Dendritic cell treated with granulocyte-macrophage colony-stimulating factor and Interleukin-4, amounts not matched to agents 40 ng/mL and 50 ng/mL, for 4 days (primary cell): ENCODE measurements at regions not wholly inside any gene's neighbourhood (a gene's known extent, or its start where the extent isn't known, plus 50 kb on each side); places are given as distances from the start of the nearest gene placed in this dataset.

ENCODE experiments used
- H3K27ac Mint-ChIP-seq: one replicate; pipeline ENCODE4 v1.8.0; 2022; ENCODE audit warnings: mild to moderate bottlenecking, mixed read lengths
- H3K27me3 Mint-ChIP-seq: one replicate; pipeline ENCODE4 v1.8.0; 2022; ENCODE audit warnings: mild to moderate bottlenecking, mixed read lengths
- H3K36me3 Mint-ChIP-seq: one replicate; pipeline ENCODE4 v1.8.0; 2022; ENCODE audit warnings: low read depth, mixed read lengths
- H3K4me1 Mint-ChIP-seq: one replicate; pipeline ENCODE4 v1.8.0; 2022; ENCODE audit warnings: low read depth, mixed read lengths
- H3K4me3 Mint-ChIP-seq: one replicate; pipeline ENCODE4 v1.8.0; 2022; ENCODE audit warnings: mild to moderate bottlenecking, moderate library complexity, mixed read lengths
- H3K9me3 Mint-ChIP-seq: one replicate; pipeline ENCODE4 v1.8.0; 2022; ENCODE audit warnings: mixed read lengths
- intact Hi-C: fragments of 100-400 bp; cut with micrococcal nuclease; formaldehyde crosslinking; loops from one replicate; pipeline ENCODE4 v1.15.0; 2022

GRCh38 chr15:63434576-63435186, 53.0 kb upstream of the CA12 start:
- H3K9me3 Mint-ChIP-seq: no peaks in the 10 kb centered on the region
- no peak overlapping the region for H3K4me3 Mint-ChIP-seq
- peak overlapping the region; percentile 14 for H3K27ac Mint-ChIP-seq
- peaks cover 22% of the 10 kb centered on the region for H3K4me1 Mint-ChIP-seq
- H3K36me3 Mint-ChIP-seq: no peaks in the 10 kb centered on the region
- H3K27me3 Mint-ChIP-seq: peaks cover 1% of the 10 kb centered on the region
- intact Hi-C loops: no loop called here

DNA sequence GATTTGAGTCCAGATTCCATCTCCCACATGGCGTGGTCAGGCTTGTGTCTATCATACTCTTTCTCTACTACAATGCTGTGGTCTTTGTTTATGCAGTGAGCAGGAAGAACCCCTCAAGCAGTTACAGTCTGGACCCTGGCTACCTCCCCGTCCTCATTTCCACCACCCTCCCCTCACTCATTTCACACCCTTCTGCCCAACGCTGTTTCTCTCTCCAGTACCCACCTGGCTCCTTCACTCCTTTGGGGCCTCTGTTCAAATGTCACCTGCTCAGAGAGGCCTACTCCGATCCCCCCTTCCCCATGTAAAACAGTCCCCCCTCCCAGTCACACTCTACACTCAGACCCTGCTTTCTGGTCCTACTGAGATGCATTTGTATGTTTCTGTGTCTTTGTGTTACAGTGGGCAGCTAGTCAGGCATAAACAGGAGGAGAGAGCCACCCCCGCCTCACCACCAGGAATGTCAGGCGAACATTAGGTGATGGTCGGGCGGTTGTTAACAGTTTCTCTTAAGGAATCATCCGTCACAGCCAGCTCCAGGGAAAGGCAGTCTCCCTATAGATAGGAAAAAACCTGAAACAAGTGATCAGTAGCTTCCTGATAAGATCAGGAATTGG, 53.7 kb upstream of the CA12 start:
- Mint-ChIP-seq H3K36me3 (no peaks in the 10 kb centered on the region), H3K4me1 (peaks cover 22% of the 10 kb centered on the region), H3K27ac (peak overlapping the region; percentile 14), H3K4me3 (no peak overlapping the region), H3K9me3 (no peaks in the 10 kb centered on the region), H3K27me3 (peaks cover 1% of the 10 kb centered on the region)
- intact Hi-C loops: no loop called here

- no peaks in the 10 kb centered on the region for H3K36me3 Mint-ChIP-seq
- no peaks in the 10 kb centered on the region for H3K9me3 Mint-ChIP-seq
- peak overlapping the region; percentile 76 for H3K27ac Mint-ChIP-seq
- intact Hi-C loops: no loop called here
- H3K4me1 Mint-ChIP-seq: peaks cover 22% of the 10 kb centered on the region
- no peak overlapping the region for H3K4me3 Mint-ChIP-seq
- H3K27me3 Mint-ChIP-seq: peaks cover 1% of the 10 kb centered on the region
Observed at GRCh38 chr15:63436341-63436740, 54.7 kb upstream of the CA12 start.

GRCh38 chr15:63436872-63437375, 55.3 kb upstream of the CA12 start:
- Mint-ChIP-seq H3K4me1 (peaks cover 22% of the 10 kb centered on the region), H3K36me3 (no peaks in the 10 kb centered on the region), H3K4me3 (no peak overlapping the region), H3K9me3 (no peaks in the 10 kb centered on the region), H3K27me3 (no peaks in the 10 kb centered on the region), H3K27ac (peak overlapping the region; percentile 76)
- intact Hi-C loops: no loop called here

DNA sequence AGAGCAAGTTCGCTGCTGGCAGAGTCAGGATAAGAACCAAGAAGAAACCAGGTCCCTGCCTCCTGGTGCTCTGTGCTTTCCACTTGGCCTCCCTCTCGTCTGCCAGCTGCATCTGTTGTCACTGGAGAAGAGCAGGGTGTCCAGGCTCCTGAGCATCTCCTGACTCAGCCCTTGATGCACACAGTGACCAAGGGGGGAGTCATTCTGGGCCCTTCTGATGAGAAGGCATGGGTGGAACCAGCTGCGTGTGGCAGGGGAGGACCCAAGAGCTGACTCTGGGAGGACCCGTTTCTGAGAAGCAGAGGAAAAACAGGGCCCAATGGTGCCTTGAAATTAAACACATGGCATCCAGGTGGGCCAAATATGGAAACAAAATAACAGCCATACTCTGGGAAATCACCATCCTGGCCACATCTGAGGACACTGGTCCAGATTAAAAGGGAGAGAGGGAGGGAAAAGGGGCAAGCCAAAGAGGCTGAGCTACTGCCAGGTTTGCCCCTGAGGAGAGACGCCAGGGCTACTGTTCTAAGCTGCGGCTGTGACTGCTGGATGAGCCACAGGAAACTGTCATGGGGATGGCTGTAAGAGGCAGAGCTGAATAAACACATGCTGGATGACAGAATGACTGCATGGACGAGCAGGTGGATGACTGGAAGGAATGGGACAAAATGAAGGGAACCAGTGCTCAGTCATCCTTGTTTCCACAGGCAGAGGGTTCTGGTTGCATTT, 58.1 kb upstream of the CA12 start:
- intact Hi-C loops: no loop called here
- Mint-ChIP-seq H3K4me3 (no peak overlapping the region), H3K4me1 (peaks cover 27% of the 10 kb centered on the region), H3K9me3 (no peaks in the 10 kb centered on the region), H3K27me3 (no peaks in the 10 kb centered on the region), H3K36me3 (no peaks in the 10 kb centered on the region), H3K27ac (no peak overlapping the region)

DNA sequence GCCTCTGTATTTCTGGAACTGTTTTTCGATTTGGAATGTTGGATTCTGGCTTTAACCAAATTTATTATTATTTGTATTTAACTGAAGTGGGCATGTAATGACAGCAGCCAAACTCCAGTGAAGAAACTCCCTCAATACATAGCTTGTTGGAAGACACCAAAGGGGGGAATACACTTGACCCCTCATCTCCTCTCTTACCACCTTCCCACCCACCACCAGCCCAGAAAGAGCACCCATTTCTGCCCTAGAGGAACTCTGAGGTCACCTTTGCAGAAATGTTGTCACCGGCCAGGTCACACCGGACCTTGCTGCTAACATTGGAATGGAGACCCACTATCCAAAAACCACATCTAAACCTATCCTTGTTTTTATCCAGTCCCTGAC, 58.6 kb upstream of the CA12 start:
- H3K27me3 Mint-ChIP-seq: no peaks in the 10 kb centered on the region
- H3K9me3 Mint-ChIP-seq: no peaks in the 10 kb centered on the region
- intact Hi-C loops: no loop called here
- no peak overlapping the region for H3K27ac Mint-ChIP-seq
- no peak overlapping the region for H3K4me3 Mint-ChIP-seq
- peaks cover 27% of the 10 kb centered on the region for H3K4me1 Mint-ChIP-seq
- no peaks in the 10 kb centered on the region for H3K36me3 Mint-ChIP-seq

DNA sequence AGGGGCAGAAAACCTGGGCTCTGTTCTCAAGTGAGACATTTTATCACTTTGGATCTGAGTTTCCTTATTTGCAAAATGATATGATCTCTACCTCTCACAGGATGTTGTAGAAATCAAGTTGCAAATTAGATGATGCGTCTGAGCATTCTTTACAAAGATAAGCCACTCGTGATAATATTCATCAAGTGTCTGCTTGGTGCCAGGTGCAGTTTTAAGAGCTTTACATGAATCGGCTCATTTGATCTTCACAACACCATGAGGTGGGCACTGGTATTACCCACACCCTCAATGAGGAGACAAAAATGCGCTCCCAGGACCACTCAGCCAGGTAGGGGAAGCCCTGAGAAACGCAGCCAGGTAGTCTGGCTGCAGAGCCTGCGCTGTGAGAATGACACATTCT, 59.1 kb upstream of the CA12 start:
- intact Hi-C loops: no loop called here
- H3K4me1 Mint-ChIP-seq: peaks cover 26% of the 10 kb centered on the region
- H3K27ac Mint-ChIP-seq: no peak overlapping the region
- no peaks in the 10 kb centered on the region for H3K9me3 Mint-ChIP-seq
- no peaks in the 10 kb centered on the region for H3K36me3 Mint-ChIP-seq
- H3K27me3 Mint-ChIP-seq: no peaks in the 10 kb centered on the region
- H3K4me3 Mint-ChIP-seq: no peak overlapping the region

DNA sequence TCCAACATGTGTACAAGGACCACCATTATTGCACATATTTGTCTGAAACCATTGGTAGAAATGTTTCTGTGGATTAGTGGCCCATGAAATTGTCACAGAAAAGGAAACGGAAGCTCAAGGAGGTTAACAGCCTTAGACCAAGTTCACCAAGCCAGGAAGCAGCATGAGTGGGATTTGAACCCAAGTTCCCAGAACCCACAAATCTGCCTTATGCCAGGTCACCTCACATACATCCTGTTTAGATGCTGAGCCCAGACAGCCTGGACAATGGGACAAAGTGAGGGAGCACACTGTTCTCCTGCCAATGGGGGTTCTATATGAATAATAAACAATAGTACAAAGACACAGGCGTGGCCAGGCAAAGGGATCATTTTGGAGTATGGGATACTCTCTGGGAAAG, 59.6 kb upstream of the CA12 start:
- H3K27ac Mint-ChIP-seq: no peak overlapping the region
- H3K4me1 Mint-ChIP-seq: peaks cover 21% of the 10 kb centered on the region
- intact Hi-C loops: no loop called here
- H3K4me3 Mint-ChIP-seq: no peak overlapping the region
- no peaks in the 10 kb centered on the region for H3K36me3 Mint-ChIP-seq
- H3K27me3 Mint-ChIP-seq: no peaks in the 10 kb centered on the region
- no peaks in the 10 kb centered on the region for H3K9me3 Mint-ChIP-seq

GRCh38 chr15:63442080-63442479, 60.4 kb upstream of the CA12 start:
- Mint-ChIP-seq H3K36me3 (no peaks in the 10 kb centered on the region), H3K27me3 (no peaks in the 10 kb centered on the region), H3K4me1 (peaks cover 18% of the 10 kb centered on the region), H3K4me3 (no peak overlapping the region), H3K27ac (no peak overlapping the region), H3K9me3 (no peaks in the 10 kb centered on the region)
- intact Hi-C loops: no loop called here

DNA sequence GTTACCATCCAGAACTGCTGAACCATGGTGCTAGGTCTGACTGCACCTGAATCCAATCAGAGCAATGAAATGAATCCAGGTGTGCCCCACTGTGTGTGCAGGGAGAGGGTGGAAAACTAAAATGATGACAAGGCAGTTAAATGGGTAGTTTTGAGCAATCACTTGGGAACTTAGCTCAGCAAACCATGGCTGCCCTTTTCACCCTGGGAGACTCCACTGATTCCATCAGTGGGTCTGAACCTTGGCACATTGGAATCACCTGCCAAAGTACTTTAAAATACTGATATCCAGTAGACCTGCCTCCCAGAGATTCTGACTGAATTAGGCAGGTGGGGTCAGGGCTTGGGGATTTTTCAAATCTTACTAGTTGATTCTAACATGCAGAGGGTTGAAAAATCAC, 59.8 kb upstream of the USP3 start:
- Mint-ChIP-seq H3K36me3 (no peaks in the 10 kb centered on the region), H3K27me3 (no peaks in the 10 kb centered on the region), H3K4me3 (no peak overlapping the region), H3K9me3 (no peaks in the 10 kb centered on the region), H3K27ac (no peak overlapping the region), H3K4me1 (peaks cover 32% of the 10 kb centered on the region)
- intact Hi-C loops: no loop called here

DNA sequence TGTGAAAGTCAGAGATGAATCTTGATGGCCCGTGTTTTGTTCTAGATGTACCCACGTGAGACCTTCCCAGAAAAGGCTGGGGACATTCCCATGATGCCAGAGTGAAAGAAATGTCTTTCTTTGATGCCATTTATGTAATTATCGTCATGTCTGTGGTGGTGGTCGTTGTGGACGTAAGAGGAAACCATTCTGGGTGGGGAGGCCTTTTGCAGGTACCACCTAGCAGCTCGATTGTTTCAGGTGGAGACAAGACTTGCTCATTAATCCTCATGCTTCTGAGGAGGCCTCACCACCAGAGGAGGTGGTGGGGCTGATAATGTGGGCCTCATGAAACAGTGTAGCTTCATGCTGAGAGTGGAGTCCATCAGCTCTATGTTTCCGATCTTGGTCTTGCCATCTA, 58.1 kb upstream of the USP3 start:
- intact Hi-C loops: no loop called here

GRCh38 chr15:63447017-63447676, 57.2 kb upstream of the USP3 start:
- peak overlapping the region; percentile 91 for H3K27ac Mint-ChIP-seq
- no peaks in the 10 kb centered on the region for H3K9me3 Mint-ChIP-seq
- H3K4me3 Mint-ChIP-seq: no peak overlapping the region
- no peaks in the 10 kb centered on the region for H3K36me3 Mint-ChIP-seq
- peaks cover 39% of the 10 kb centered on the region for H3K4me1 Mint-ChIP-seq
- H3K27me3 Mint-ChIP-seq: no peaks in the 10 kb centered on the region
- intact Hi-C loops: no loop called here

More for the DNA sequence above, 58.1 kb upstream of the USP3 start:
- Mint-ChIP-seq H3K36me3 (no peaks in the 10 kb centered on the region), H3K27ac (no peak overlapping the region), H3K4me1 (peaks cover 39% of the 10 kb centered on the region), H3K27me3 (no peaks in the 10 kb centered on the region), H3K9me3 (no peaks in the 10 kb centered on the region), H3K4me3 (no peak overlapping the region)

DNA sequence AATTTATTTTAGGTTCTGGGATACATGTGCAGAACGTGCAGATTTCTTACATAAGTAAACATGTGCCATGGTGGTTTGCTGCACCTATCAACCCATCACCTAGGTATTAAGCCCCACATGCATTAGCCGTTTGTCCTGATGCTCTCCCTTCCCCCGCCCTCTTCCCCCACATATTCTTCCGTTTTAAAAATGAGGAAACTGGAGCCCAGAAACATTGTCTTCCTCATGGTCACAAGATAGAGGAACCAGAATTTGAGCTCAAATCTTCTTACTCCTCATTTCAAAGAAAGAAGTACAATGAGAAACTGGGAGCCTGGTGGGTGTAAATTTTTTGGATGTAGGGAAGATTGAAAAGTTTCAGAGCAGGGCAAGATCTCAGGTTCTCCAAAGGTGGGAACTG, 56.1 kb upstream of the USP3 start:
- intact Hi-C loops: no loop called here
- H3K27me3 Mint-ChIP-seq: no peaks in the 10 kb centered on the region

More for the DNA sequence above, 56.1 kb upstream of the USP3 start:
- Mint-ChIP-seq H3K4me3 (peak overlapping the region; percentile 45), H3K27ac (peak overlapping the region; percentile 91), H3K36me3 (no peaks in the 10 kb centered on the region), H3K9me3 (no peaks in the 10 kb centered on the region), H3K4me1 (peaks cover 39% of the 10 kb centered on the region)
